ENCODE measurements at regions not wholly inside any gene's neighbourhood (a gene's known extent, or its start where the extent isn't known, plus 50 kb on each side); places are given as distances from the start of the nearest gene placed in this dataset.
"Not testable (repeated sequence)": the region's sequence is repeated elsewhere in the genome, so short reads cannot be mapped to it uniquely, and the experiment has no call there.

- no peak for DNase-seq (ENCODE audit: low spot score in 2 of 2)
- H3K4me3 ChIP-seq (ENCODE audit: low read depth, poor library complexity, severe bottlenecking) = no peak overlapping the region
- TF ChIP-seq POLR2A (IDR thresholded peaks at IDR 0.05) = no peak
- no peak for TF ChIP-seq CTCF (IDR thresholded peaks at IDR 0.05)
- intact Hi-C loops (cut with DNase I; ENCODE audit: low total_unique reads) = no loop called here
- WGBS, 2 donors = 58% methylated on average over 1 of the region's 1 CpG
These were observed 417.5 kb downstream of the RSL24D1 start for GRCh38 chr15:54779271-54779670.

- no peak for DNase-seq (ENCODE audit: low spot score in 2 of 2)
- H3K4me3 ChIP-seq (ENCODE audit: low read depth, poor library complexity, severe bottlenecking) = no peak overlapping the region
- no peak for TF ChIP-seq CTCF (IDR thresholded peaks at IDR 0.05)
- no peak for TF ChIP-seq POLR2A (IDR thresholded peaks at IDR 0.05)
- intact Hi-C loops (cut with DNase I; ENCODE audit: low total_unique reads) = no loop called here
- WGBS, 2 donors = 68 to 69% methylated on average over 2 of the region's 2 CpGs
These were observed 420.3 kb downstream of the RSL24D1 start for GRCh38 chr15:54776410-54776809.

GRCh38 chr15:54772663-54773062 lies 424.1 kb downstream of the RSL24D1 start:
- no peak for TF ChIP-seq POLR2A (IDR thresholded peaks at IDR 0.05)
- TF ChIP-seq CTCF (IDR thresholded peaks at IDR 0.05) = no peak
- intact Hi-C loops (cut with DNase I; ENCODE audit: low total_unique reads) = no loop called here
- WGBS, 2 donors = 72 to 83% methylated on average over 1 of the region's 1 CpG
- no peak for DNase-seq (ENCODE audit: low spot score in 2 of 2)
- no peak overlapping the region for H3K4me3 ChIP-seq (ENCODE audit: low read depth, poor library complexity, severe bottlenecking)

- DNase-seq (ENCODE audit: low spot score in 2 of 2); intact Hi-C loops (cut with DNase I; ENCODE audit: low total_unique reads); H3K4me3 ChIP-seq (ENCODE audit: low read depth, poor library complexity, severe bottlenecking): not testable (repeated sequence)
- 86 to 92% methylated on average over 8 of the region's 8 CpGs for whole genome bisulfite sequencing, 2 donors
These were observed 447.3 kb downstream of the RSL24D1 start for GRCh38 chr15:54749461-54749860.

GRCh38 chr15:54722342-54722986 lies 474.3 kb downstream of the RSL24D1 start:
- no peak for TF ChIP-seq CTCF (IDR thresholded peaks at IDR 0.05)
- no peak for TF ChIP-seq POLR2A (IDR thresholded peaks at IDR 0.05)
- no peak for DNase-seq (ENCODE audit: low spot score in 2 of 2)
- no peak overlapping the region for H3K4me3 ChIP-seq (ENCODE audit: low read depth, poor library complexity, severe bottlenecking)
- intact Hi-C loops (cut with DNase I; ENCODE audit: low total_unique reads) = no loop called here
- WGBS, 2 donors = 89 to 92% methylated on average over 9 of the region's 9 CpGs

- 76% methylated on average over 2 of the region's 2 CpGs for WGBS, 2 donors
- no peak for TF ChIP-seq CTCF (IDR thresholded peaks at IDR 0.05)
- TF ChIP-seq POLR2A (IDR thresholded peaks at IDR 0.05) = no peak
- intact Hi-C loops (cut with DNase I; ENCODE audit: low total_unique reads) = no loop called here
- no peak for DNase-seq (ENCODE audit: low spot score in 2 of 2)
- H3K4me3 ChIP-seq (ENCODE audit: low read depth, poor library complexity, severe bottlenecking) = no peak overlapping the region
These were observed 477.4 kb downstream of the RSL24D1 start for GRCh38 chr15:54719325-54719724.

All from lower leg skin (tissue), 4 donors.